ENCODE measurements at regions not wholly inside any gene's neighbourhood (a gene's known extent, or its start where the extent isn't known, plus 50 kb on each side); places are given as distances from the start of the nearest gene placed in this dataset.

- H3K9me3 ChIP-seq (ENCODE audit: low read length): no peaks in the 10 kb centered on the region
- no peaks in the 10 kb centered on the region for H3K4me1 ChIP-seq (ENCODE audit: insufficient read depth, low read length)
- BruUV-seq (replicated peaks): no TSS peak
- DNase-seq (peak; percentile 28), ATAC-seq (peak; percentile 78)
- no peaks in the 10 kb centered on the region for H3K27me3 ChIP-seq (ENCODE audit: low read length)
- TF ChIP-seq EZH2 (IDR thresholded peaks at IDR 0.05; ENCODE audit: low read length, unreplicated experiment) (no peak), EZH2phosphoT487 (IDR thresholded peaks at IDR 0.05; ENCODE audit: borderline replicate concordance, low read length) (no peak), CTCF (conservative IDR thresholded peaks at IDR 0.05; ENCODE audit: low read depth, low read length) (no peak)
- CTCF ChIA-PET: no interaction called here
- intact Hi-C loops (cut with micrococcal nuclease): no loop called here
- H3K4me3 ChIP-seq (ENCODE audit: low read length): no peak overlapping the region
- no peak overlapping the region for H3K9ac ChIP-seq (ENCODE audit: low read length)
- POLR2A ChIA-PET (ENCODE audit: unreplicated experiment): no interaction called here
- no peak overlapping the region for H2AFZ ChIP-seq (ENCODE audit: low read length)
- H4K20me1 ChIP-seq (ENCODE audit: low read length): no peaks in the 10 kb centered on the region
- no peaks in the 10 kb centered on the region for H3F3A ChIP-seq (ENCODE audit: low read length, unreplicated experiment)
- no peak overlapping the region for H3K4me2 ChIP-seq (ENCODE audit: low read length)
- no peak overlapping the region for H3K27ac ChIP-seq (ENCODE audit: low read length)
- no peaks in the 10 kb centered on the region for H3K79me2 ChIP-seq (ENCODE audit: low read length)
- H3K9me2 ChIP-seq (replicated peaks; ENCODE audit: low read length): no peaks in the 10 kb centered on the region
- H3K36me3 ChIP-seq (ENCODE audit: low read depth, low read length): no peaks in the 10 kb centered on the region
These were observed 179.8 kb downstream of the PRR20E start for GRCh38 chr13:57346786-57347185.

GRCh38 chr13:57352114-57352513, 185.1 kb downstream of the PRR20E start:
- H3K4me1 ChIP-seq (ENCODE audit: insufficient read depth, low read length): no peaks in the 10 kb centered on the region
- no peak overlapping the region for H2AFZ ChIP-seq (ENCODE audit: low read length)
- no peak for TF ChIP-seq CTCF (conservative IDR thresholded peaks at IDR 0.05; ENCODE audit: low read depth, low read length)
- no peak for TF ChIP-seq EZH2phosphoT487 (IDR thresholded peaks at IDR 0.05; ENCODE audit: borderline replicate concordance, low read length)
- TF ChIP-seq EZH2 (IDR thresholded peaks at IDR 0.05; ENCODE audit: low read length, unreplicated experiment): no peak
- no peak overlapping the region for H3K4me2 ChIP-seq (ENCODE audit: low read length)
- H4K20me1 ChIP-seq (ENCODE audit: low read length): no peaks in the 10 kb centered on the region
- no peaks in the 10 kb centered on the region for H3K27me3 ChIP-seq (ENCODE audit: low read length)
- H3K9ac ChIP-seq (ENCODE audit: low read length): no peak overlapping the region
- no peak overlapping the region for H3K27ac ChIP-seq (ENCODE audit: low read length)
- POLR2A ChIA-PET (ENCODE audit: unreplicated experiment): no interaction called here
- H3F3A ChIP-seq (ENCODE audit: low read length, unreplicated experiment): no peaks in the 10 kb centered on the region
- ATAC-seq: no peak
- DNase-seq: no peak
- H3K4me3 ChIP-seq (ENCODE audit: low read length): no peak overlapping the region
- intact Hi-C loops (cut with micrococcal nuclease): no loop called here
- CTCF ChIA-PET: no interaction called here
- H3K79me2 ChIP-seq (ENCODE audit: low read length): no peaks in the 10 kb centered on the region
- no peaks in the 10 kb centered on the region for H3K36me3 ChIP-seq (ENCODE audit: low read depth, low read length)
- BruUV-seq (replicated peaks): no TSS peak
- H3K9me2 ChIP-seq (replicated peaks; ENCODE audit: low read length): no peaks in the 10 kb centered on the region
- no peaks in the 10 kb centered on the region for H3K9me3 ChIP-seq (ENCODE audit: low read length)

- Histone ChIP-seq H3K36me3 (ENCODE audit: low read depth, low read length) (no peaks in the 10 kb centered on the region), H3K4me2 (ENCODE audit: low read length) (no peak overlapping the region), H3K79me2 (ENCODE audit: low read length) (no peaks in the 10 kb centered on the region), H3K4me1 (ENCODE audit: insufficient read depth, low read length) (no peaks in the 10 kb centered on the region), H3K9me3 (ENCODE audit: low read length) (no peaks in the 10 kb centered on the region), H2AFZ (ENCODE audit: low read length) (no peak overlapping the region), H3K27ac (ENCODE audit: low read length) (no peak overlapping the region), H3F3A (ENCODE audit: low read length, unreplicated experiment) (no peaks in the 10 kb centered on the region), H4K20me1 (ENCODE audit: low read length) (no peaks in the 10 kb centered on the region), H3K27me3 (ENCODE audit: low read length) (no peaks in the 10 kb centered on the region), H3K9ac (ENCODE audit: low read length) (no peak overlapping the region), H3K4me3 (ENCODE audit: low read length) (no peak overlapping the region), H3K9me2 (replicated peaks; ENCODE audit: low read length) (no peaks in the 10 kb centered on the region)
- ChIA-PET POLR2A (ENCODE audit: unreplicated experiment) (no interaction called here), CTCF (no interaction called here)
- intact Hi-C loops (cut with micrococcal nuclease): no loop called here
- BruUV-seq (replicated peaks): no TSS peak
- TF ChIP-seq CTCF (conservative IDR thresholded peaks at IDR 0.05; ENCODE audit: low read depth, low read length) (no peak), EZH2 (IDR thresholded peaks at IDR 0.05; ENCODE audit: low read length, unreplicated experiment) (no peak), EZH2phosphoT487 (IDR thresholded peaks at IDR 0.05; ENCODE audit: borderline replicate concordance, low read length) (no peak)
- no peak for ATAC-seq
- DNase-seq: no peak
These were observed 186.8 kb downstream of the PRR20E start for GRCh38 chr13:57353831-57354230.
